Right lobe of liver (tissue), 4 donors: ENCODE measurements at regions not wholly inside any gene's neighbourhood (a gene's known extent, or its start where the extent isn't known, plus 50 kb on each side); places are given as distances from the start of the nearest gene placed in this dataset.
"Not testable (repeated sequence)": the region's sequence is repeated elsewhere in the genome, so short reads cannot be mapped to it uniquely, and the experiment has no call there.

Experiments used
- POLR2A ChIP-seq: fragments of 450-650 bp; IDR thresholded peaks from one replicate; pipeline ENCODE4 v1.6.1; 2017; ENCODE audit warnings: antibody characterized with exemption, mild to moderate bottlenecking
- TF ChIP-seq, protein P1 (sequence below), 4 donors: fragments of 200-600 bp in 3 of 4; fragments of 450-650 bp in 1 of 4; IDR thresholded peaks; one replicate each; pipeline versions ENCODE4 v1.5.1 to v1.8.0; 2016 to 2022; ENCODE audit warnings: antibody characterized with exemption in 4 of 4, mild to moderate bottlenecking in 2 of 4
- donor health status: DM: no; HTN: no; CAD: no.
- donor health status: DM: no; HTN: no; CAD: no.
- donor health status: DM: no; HTN: yes; CAD: no.

DNA sequence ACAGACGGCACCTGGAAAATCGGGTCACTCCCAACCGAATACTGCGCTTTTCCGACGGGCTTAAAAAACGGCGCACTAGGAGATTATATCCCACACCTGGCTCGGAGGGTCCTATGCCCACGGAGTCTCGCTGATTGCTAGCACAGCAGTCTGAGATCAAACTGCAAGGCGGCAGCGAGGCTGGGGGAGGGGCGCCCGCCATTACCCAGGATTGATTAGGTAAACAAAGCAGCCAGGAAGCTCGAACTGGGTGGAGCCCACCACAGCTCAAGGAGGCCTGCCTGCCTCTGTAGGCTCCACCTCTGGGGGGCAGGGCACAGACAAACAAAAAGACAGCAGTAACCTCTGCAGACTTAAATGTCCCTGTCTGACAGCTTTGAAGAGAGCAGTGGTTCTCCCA lies 64.5 kb downstream of the SLC30A10 start:
- TF ChIP-seq POLR2A: not testable (repeated sequence)
- TF ChIP-seq, protein P1, sequence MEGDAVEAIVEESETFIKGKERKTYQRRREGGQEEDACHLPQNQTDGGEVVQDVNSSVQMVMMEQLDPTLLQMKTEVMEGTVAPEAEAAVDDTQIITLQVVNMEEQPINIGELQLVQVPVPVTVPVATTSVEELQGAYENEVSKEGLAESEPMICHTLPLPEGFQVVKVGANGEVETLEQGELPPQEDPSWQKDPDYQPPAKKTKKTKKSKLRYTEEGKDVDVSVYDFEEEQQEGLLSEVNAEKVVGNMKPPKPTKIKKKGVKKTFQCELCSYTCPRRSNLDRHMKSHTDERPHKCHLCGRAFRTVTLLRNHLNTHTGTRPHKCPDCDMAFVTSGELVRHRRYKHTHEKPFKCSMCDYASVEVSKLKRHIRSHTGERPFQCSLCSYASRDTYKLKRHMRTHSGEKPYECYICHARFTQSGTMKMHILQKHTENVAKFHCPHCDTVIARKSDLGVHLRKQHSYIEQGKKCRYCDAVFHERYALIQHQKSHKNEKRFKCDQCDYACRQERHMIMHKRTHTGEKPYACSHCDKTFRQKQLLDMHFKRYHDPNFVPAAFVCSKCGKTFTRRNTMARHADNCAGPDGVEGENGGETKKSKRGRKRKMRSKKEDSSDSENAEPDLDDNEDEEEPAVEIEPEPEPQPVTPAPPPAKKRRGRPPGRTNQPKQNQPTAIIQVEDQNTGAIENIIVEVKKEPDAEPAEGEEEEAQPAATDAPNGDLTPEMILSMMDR (IDR thresholded peaks at IDR 0.05): not testable (repeated sequence)
